ENCODE measurements at regions not wholly inside any gene's neighbourhood (a gene's known extent, or its start where the extent isn't known, plus 50 kb on each side); places are given as distances from the start of the nearest gene placed in this dataset.
"Not testable (repeated sequence)": the region's sequence is repeated elsewhere in the genome, so short reads cannot be mapped to it uniquely, and the experiment has no call there.

- TF ChIP-seq, protein P1, sequence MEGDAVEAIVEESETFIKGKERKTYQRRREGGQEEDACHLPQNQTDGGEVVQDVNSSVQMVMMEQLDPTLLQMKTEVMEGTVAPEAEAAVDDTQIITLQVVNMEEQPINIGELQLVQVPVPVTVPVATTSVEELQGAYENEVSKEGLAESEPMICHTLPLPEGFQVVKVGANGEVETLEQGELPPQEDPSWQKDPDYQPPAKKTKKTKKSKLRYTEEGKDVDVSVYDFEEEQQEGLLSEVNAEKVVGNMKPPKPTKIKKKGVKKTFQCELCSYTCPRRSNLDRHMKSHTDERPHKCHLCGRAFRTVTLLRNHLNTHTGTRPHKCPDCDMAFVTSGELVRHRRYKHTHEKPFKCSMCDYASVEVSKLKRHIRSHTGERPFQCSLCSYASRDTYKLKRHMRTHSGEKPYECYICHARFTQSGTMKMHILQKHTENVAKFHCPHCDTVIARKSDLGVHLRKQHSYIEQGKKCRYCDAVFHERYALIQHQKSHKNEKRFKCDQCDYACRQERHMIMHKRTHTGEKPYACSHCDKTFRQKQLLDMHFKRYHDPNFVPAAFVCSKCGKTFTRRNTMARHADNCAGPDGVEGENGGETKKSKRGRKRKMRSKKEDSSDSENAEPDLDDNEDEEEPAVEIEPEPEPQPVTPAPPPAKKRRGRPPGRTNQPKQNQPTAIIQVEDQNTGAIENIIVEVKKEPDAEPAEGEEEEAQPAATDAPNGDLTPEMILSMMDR (IDR thresholded peaks at IDR 0.05; ENCODE audit: borderline replicate concordance, extremely low read depth, insufficient read depth), result no peak
- intact Hi-C loops (cut with DNase I), result no loop called here
- no peaks in the 10 kb centered on the region for H3K9me3 ChIP-seq (ENCODE audit: control insufficient read depth in 2 of 3, insufficient read depth in 1 of 3, low read length in 3 of 3)
- DNase-seq, result no peak
- no peak for FAIRE-seq
- H3K4me3 ChIP-seq (ENCODE audit: low read length in 3 of 3), result no peak overlapping the region
- H3K36me3 ChIP-seq (ENCODE audit: control insufficient read depth in 2 of 3, insufficient read depth in 3 of 3, low read length in 3 of 3), result no peaks in the 10 kb centered on the region
- no peak overlapping the region for H3K9ac ChIP-seq (ENCODE audit: low read length in 3 of 3)
- no peaks in the 10 kb centered on the region for H3K4me1 ChIP-seq (ENCODE audit: control insufficient read depth in 2 of 3, insufficient read depth in 2 of 3, low read depth in 1 of 3, low read length in 3 of 3)
- H3K27ac ChIP-seq (ENCODE audit: low read depth in 2 of 2, low read length in 2 of 2), result no peak overlapping the region
- no peaks in the 10 kb centered on the region for H3K27me3 ChIP-seq (ENCODE audit: control insufficient read depth, insufficient read depth, low read length)
Observed at GRCh38 chr1:65541161-65541560, 120.7 kb downstream of the LEPR start.

- H3K9ac ChIP-seq (ENCODE audit: low read length in 3 of 3), result no peak overlapping the region
- H3K36me3 ChIP-seq (ENCODE audit: control insufficient read depth in 2 of 3, insufficient read depth in 3 of 3, low read length in 3 of 3), result no peaks in the 10 kb centered on the region
- no peaks in the 10 kb centered on the region for H3K4me1 ChIP-seq (ENCODE audit: control insufficient read depth in 2 of 3, insufficient read depth in 2 of 3, low read depth in 1 of 3, low read length in 3 of 3)
- H3K9me3 ChIP-seq (ENCODE audit: control insufficient read depth in 2 of 3, insufficient read depth in 1 of 3, low read length in 3 of 3), result no peaks in the 10 kb centered on the region
- H3K4me3 ChIP-seq (ENCODE audit: low read length in 3 of 3), result no peak overlapping the region
- no peak overlapping the region for H3K27ac ChIP-seq (ENCODE audit: low read depth in 2 of 2, low read length in 2 of 2)
- DNase-seq, result no peak
- no peaks in the 10 kb centered on the region for H3K27me3 ChIP-seq (ENCODE audit: control insufficient read depth, insufficient read depth, low read length)
- TF ChIP-seq, protein P1 (IDR thresholded peaks at IDR 0.05; ENCODE audit: borderline replicate concordance, extremely low read depth, insufficient read depth), result no peak
- intact Hi-C loops (cut with DNase I), result no loop called here
- no peak for FAIRE-seq
Observed at GRCh38 chr1:65541865-65542264, 121.4 kb downstream of the LEPR start.

DNA sequence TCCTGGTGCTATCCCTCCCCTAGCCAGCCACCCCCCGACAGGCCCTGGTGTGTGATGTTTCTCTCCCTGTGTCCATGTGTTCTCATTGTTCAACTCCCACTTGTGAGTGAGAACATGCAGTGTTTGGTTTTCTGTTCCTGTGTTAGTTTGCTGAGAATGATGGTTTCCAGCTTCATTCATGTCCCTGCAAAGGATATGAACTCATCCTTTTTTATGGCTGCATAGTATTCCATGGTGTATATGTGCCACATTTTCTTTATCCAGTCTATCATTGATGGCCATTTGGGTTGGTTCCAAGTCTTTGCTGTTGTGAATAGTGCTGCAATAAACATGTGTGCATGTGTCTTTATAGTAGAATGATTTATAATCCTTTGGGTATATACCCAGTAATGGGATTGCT lies 122.1 kb downstream of the LEPR start:
- H3K27ac ChIP-seq (ENCODE audit: low read depth in 2 of 2, low read length in 2 of 2); H3K27me3 ChIP-seq (ENCODE audit: control insufficient read depth, insufficient read depth, low read length); H3K36me3 ChIP-seq (ENCODE audit: control insufficient read depth in 2 of 3, insufficient read depth in 3 of 3, low read length in 3 of 3); intact Hi-C loops (cut with DNase I); FAIRE-seq; H3K9ac ChIP-seq (ENCODE audit: low read length in 3 of 3); DNase-seq; H3K9me3 ChIP-seq (ENCODE audit: control insufficient read depth in 2 of 3, insufficient read depth in 1 of 3, low read length in 3 of 3); H3K4me3 ChIP-seq (ENCODE audit: low read length in 3 of 3); H3K4me1 ChIP-seq (ENCODE audit: control insufficient read depth in 2 of 3, insufficient read depth in 2 of 3, low read depth in 1 of 3, low read length in 3 of 3): not testable (repeated sequence)

DNA sequence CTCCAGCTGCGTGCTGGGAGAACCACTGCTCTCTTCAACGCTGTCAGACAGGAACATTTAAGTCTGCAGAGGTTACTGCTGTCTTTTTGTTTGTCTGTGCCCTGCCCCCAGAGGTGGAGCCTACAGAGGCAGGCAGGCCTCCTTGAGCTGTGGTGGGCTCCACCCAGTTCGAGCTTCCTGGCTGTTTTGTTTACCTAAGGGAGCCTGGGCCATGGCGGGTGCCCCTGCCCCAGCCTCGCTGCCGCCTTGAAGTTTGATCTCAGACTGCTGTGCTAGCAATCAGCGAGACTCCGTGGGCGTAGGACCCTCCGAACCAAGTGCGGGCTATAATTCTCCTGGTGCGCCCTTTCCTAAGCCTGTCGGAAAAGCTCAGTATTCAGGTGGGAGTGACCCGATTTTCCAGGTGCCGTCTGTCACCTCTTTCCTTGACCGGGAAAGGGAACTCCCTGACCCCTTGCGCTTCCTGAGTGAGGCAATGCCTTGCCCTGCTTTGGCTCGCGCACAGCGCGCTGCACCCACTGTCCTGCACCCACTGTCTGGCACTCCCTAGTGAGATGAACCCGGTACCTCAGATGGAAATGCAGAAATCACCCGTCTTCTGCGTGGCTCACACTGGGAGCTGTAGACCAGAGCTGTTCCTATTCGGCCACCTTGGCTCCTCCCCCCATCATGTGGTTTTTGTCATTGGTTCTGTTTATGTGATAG lies 130.0 kb downstream of the LEPR start:
- H3K9me3 ChIP-seq (ENCODE audit: control insufficient read depth in 2 of 3, insufficient read depth in 1 of 3, low read length in 3 of 3); FAIRE-seq; intact Hi-C loops (cut with DNase I); H3K27ac ChIP-seq (ENCODE audit: low read depth in 2 of 2, low read length in 2 of 2); H3K4me3 ChIP-seq (ENCODE audit: low read length in 3 of 3); H3K27me3 ChIP-seq (ENCODE audit: control insufficient read depth, insufficient read depth, low read length); H3K4me1 ChIP-seq (ENCODE audit: control insufficient read depth in 2 of 3, insufficient read depth in 2 of 3, low read depth in 1 of 3, low read length in 3 of 3); H3K36me3 ChIP-seq (ENCODE audit: control insufficient read depth in 2 of 3, insufficient read depth in 3 of 3, low read length in 3 of 3); H3K9ac ChIP-seq (ENCODE audit: low read length in 3 of 3): not testable (repeated sequence)
- DNase-seq, result peak in 1 of 5 donors; percentile 25

GRCh38 chr1:65552484-65552883 lies 132.0 kb downstream of the LEPR start:
- H3K27ac ChIP-seq (ENCODE audit: low read depth in 2 of 2, low read length in 2 of 2); FAIRE-seq; H3K4me1 ChIP-seq (ENCODE audit: control insufficient read depth in 2 of 3, insufficient read depth in 2 of 3, low read depth in 1 of 3, low read length in 3 of 3); H3K4me3 ChIP-seq (ENCODE audit: low read length in 3 of 3); H3K36me3 ChIP-seq (ENCODE audit: control insufficient read depth in 2 of 3, insufficient read depth in 3 of 3, low read length in 3 of 3); H3K9ac ChIP-seq (ENCODE audit: low read length in 3 of 3); DNase-seq; intact Hi-C loops (cut with DNase I); H3K27me3 ChIP-seq (ENCODE audit: control insufficient read depth, insufficient read depth, low read length); H3K9me3 ChIP-seq (ENCODE audit: control insufficient read depth in 2 of 3, insufficient read depth in 1 of 3, low read length in 3 of 3): not testable (repeated sequence)

DNA sequence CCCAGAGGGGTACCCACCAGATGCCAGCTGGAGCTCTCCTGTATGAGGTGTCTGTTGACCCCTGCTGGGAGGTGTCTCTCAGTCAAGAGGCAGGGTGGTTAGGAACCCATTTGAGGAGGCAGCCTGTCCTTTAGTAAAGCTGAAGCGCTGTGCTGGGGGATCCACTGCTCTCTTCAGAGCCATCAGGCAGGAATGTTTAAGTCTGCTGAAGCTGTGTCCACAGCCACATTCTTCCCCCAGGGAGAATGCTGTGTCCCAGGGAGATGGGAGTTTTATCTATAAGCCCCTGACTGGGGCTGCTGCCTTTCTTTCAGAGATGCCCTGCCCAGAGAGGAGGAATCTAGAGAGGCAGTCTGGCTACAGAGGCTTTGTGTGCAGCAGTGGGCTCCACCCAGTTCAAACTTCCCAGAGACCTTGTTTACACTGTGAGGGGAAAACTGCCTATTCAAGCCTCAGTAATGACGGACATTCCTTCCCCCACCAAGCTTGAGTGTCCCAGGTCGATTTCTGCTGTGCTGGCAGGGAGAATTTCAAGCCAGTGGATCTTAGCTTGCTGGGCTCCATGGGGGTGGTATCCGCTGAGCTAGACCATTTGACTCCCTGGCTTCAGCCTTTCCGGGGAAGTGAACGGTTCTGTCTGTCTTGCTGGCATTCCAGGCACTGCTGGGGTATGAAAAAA lies 133.8 kb downstream of the LEPR start:
- intact Hi-C loops (cut with DNase I); H3K9ac ChIP-seq (ENCODE audit: low read length in 3 of 3); H3K4me3 ChIP-seq (ENCODE audit: low read length in 3 of 3); H3K9me3 ChIP-seq (ENCODE audit: control insufficient read depth in 2 of 3, insufficient read depth in 1 of 3, low read length in 3 of 3); DNase-seq; H3K27me3 ChIP-seq (ENCODE audit: control insufficient read depth, insufficient read depth, low read length); FAIRE-seq; H3K27ac ChIP-seq (ENCODE audit: low read depth in 2 of 2, low read length in 2 of 2); H3K36me3 ChIP-seq (ENCODE audit: control insufficient read depth in 2 of 3, insufficient read depth in 3 of 3, low read length in 3 of 3); H3K4me1 ChIP-seq (ENCODE audit: control insufficient read depth in 2 of 3, insufficient read depth in 2 of 3, low read depth in 1 of 3, low read length in 3 of 3): not testable (repeated sequence)

All from kidney (tissue), 13 donors.